ENCODE measurements at regions not wholly inside any gene's neighbourhood (a gene's known extent, or its start where the extent isn't known, plus 50 kb on each side); places are given as distances from the start of the nearest gene placed in this dataset.

DNA sequence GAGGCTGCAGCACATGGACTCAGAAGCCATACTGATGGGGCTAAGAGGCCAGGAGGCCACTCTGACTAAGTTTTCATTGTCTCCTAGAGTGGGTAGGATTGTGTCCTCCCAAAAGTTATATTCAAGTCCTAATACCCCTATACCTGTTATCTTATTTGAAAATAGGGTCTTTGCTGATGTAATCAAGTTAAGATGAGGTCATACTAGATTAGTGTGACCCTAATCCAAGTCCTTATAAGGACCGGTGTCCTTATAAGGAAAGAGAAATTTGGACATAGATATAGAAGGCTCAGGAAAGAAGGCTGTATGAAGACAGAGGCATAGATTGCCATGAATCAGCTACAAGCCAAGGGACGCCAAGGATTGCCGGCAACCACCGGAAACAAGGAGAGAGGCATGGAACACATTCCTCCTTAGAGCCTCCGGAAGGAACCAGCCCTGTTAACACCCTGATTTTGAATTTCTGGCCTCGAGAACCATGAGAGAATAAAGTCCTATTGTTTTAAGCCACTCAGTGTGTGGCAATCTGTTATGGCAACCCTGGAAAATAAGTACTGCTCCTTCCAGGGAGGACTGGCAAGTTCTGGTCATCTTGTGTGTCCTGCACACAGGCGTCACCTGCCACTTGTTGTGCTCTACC is 157.0 kb downstream of the EMX2 start:
- Histone ChIP-seq H3K9me3 (ENCODE audit: control insufficient read depth in 1 of 2, insufficient read depth in 1 of 2, low read depth in 1 of 2, low read length in 2 of 2) (no peaks in the 10 kb centered on the region), H3K36me3 (ENCODE audit: control insufficient read depth in 1 of 2, insufficient read depth in 2 of 2, low read length in 2 of 2) (no peaks in the 10 kb centered on the region), H3K9ac (ENCODE audit: low read length) (no peak overlapping the region), H3K4me3 (replicated peaks in 1 of 2; ENCODE audit: low read depth in 1 of 2, low read length in 2 of 2) (no peak overlapping the region), H3K4me1 (ENCODE audit: control insufficient read depth in 1 of 2, insufficient read depth in 2 of 2, low read length in 2 of 2) (no peaks in the 10 kb centered on the region), H4K20me1 (ENCODE audit: insufficient read depth) (no peaks in the 10 kb centered on the region), H3K4me2 (ENCODE audit: low read length) (no peak overlapping the region), H3K27me3 (ENCODE audit: insufficient read depth, low read length) (no peaks in the 10 kb centered on the region), H3K27ac (ENCODE audit: low read depth, low read length) (no peak overlapping the region), H3K9me2 (ENCODE audit: insufficient read depth) (no peaks in the 10 kb centered on the region), H3K79me2 (ENCODE audit: insufficient read depth, low read length) (no peaks in the 10 kb centered on the region), H2AFZ (ENCODE audit: low read depth, low read length, poor library complexity, severe bottlenecking) (no peak overlapping the region)
- no peak for TF ChIP-seq ELF1 (IDR thresholded peaks at IDR 0.05; ENCODE audit: borderline replicate concordance, low read depth)
- TF ChIP-seq ZNF274 (IDR thresholded peaks at IDR 0.05; ENCODE audit: low read depth, low read length) = no peak
- no peak for TF ChIP-seq EZH2 (IDR thresholded peaks at IDR 0.05)
- TF ChIP-seq, protein P1, sequence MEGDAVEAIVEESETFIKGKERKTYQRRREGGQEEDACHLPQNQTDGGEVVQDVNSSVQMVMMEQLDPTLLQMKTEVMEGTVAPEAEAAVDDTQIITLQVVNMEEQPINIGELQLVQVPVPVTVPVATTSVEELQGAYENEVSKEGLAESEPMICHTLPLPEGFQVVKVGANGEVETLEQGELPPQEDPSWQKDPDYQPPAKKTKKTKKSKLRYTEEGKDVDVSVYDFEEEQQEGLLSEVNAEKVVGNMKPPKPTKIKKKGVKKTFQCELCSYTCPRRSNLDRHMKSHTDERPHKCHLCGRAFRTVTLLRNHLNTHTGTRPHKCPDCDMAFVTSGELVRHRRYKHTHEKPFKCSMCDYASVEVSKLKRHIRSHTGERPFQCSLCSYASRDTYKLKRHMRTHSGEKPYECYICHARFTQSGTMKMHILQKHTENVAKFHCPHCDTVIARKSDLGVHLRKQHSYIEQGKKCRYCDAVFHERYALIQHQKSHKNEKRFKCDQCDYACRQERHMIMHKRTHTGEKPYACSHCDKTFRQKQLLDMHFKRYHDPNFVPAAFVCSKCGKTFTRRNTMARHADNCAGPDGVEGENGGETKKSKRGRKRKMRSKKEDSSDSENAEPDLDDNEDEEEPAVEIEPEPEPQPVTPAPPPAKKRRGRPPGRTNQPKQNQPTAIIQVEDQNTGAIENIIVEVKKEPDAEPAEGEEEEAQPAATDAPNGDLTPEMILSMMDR (IDR thresholded peaks at IDR 0.05 in 2 of 3, conservative IDR thresholded peaks at IDR 0.05 in 1 of 3; ENCODE audit: borderline replicate concordance in 1 of 3, insufficient read depth in 1 of 3, low read depth in 2 of 3, low read length in 2 of 3) = no peak
- TF ChIP-seq, protein P2, sequence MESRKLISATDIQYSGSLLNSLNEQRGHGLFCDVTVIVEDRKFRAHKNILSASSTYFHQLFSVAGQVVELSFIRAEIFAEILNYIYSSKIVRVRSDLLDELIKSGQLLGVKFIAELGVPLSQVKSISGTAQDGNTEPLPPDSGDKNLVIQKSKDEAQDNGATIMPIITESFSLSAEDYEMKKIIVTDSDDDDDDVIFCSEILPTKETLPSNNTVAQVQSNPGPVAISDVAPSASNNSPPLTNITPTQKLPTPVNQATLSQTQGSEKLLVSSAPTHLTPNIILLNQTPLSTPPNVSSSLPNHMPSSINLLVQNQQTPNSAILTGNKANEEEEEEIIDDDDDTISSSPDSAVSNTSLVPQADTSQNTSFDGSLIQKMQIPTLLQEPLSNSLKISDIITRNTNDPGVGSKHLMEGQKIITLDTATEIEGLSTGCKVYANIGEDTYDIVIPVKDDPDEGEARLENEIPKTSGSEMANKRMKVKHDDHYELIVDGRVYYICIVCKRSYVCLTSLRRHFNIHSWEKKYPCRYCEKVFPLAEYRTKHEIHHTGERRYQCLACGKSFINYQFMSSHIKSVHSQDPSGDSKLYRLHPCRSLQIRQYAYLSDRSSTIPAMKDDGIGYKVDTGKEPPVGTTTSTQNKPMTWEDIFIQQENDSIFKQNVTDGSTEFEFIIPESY (IDR thresholded peaks at IDR 0.05; ENCODE audit: extremely low read depth, insufficient replicate concordance, low read length) = no peak
- TF ChIP-seq SP1 (IDR thresholded peaks at IDR 0.05; ENCODE audit: low read depth) = no peak
- TF ChIP-seq EGR1 (IDR thresholded peaks at IDR 0.05; ENCODE audit: low read depth) = no peak
- TF ChIP-seq CEBPB (IDR thresholded peaks at IDR 0.05; ENCODE audit: low read depth) = no peak
- no peak for TF ChIP-seq FOSL1 (IDR thresholded peaks at IDR 0.05; ENCODE audit: low read depth)
- TF ChIP-seq, protein P3, sequence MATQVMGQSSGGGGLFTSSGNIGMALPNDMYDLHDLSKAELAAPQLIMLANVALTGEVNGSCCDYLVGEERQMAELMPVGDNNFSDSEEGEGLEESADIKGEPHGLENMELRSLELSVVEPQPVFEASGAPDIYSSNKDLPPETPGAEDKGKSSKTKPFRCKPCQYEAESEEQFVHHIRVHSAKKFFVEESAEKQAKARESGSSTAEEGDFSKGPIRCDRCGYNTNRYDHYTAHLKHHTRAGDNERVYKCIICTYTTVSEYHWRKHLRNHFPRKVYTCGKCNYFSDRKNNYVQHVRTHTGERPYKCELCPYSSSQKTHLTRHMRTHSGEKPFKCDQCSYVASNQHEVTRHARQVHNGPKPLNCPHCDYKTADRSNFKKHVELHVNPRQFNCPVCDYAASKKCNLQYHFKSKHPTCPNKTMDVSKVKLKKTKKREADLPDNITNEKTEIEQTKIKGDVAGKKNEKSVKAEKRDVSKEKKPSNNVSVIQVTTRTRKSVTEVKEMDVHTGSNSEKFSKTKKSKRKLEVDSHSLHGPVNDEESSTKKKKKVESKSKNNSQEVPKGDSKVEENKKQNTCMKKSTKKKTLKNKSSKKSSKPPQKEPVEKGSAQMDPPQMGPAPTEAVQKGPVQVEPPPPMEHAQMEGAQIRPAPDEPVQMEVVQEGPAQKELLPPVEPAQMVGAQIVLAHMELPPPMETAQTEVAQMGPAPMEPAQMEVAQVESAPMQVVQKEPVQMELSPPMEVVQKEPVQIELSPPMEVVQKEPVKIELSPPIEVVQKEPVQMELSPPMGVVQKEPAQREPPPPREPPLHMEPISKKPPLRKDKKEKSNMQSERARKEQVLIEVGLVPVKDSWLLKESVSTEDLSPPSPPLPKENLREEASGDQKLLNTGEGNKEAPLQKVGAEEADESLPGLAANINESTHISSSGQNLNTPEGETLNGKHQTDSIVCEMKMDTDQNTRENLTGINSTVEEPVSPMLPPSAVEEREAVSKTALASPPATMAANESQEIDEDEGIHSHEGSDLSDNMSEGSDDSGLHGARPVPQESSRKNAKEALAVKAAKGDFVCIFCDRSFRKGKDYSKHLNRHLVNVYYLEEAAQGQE (IDR thresholded peaks at IDR 0.05; ENCODE audit: low read depth) = no peak
- no peak for TF ChIP-seq YY1 (IDR thresholded peaks at IDR 0.05; ENCODE audit: extremely low read depth, insufficient replicate concordance, low read depth, low read length)
- TF ChIP-seq EZH2phosphoT487 (IDR thresholded peaks at IDR 0.05; ENCODE audit: borderline replicate concordance) = no peak
- ChIA-PET CTCF (no interaction called here), RAD21 (ENCODE audit: low non-redundant PET in 1 of 2, low total read pairs in 2 of 2, uncharacterized antibody in 2 of 2, unreplicated experiment in 2 of 2) (interaction anchor here in 1 of 2 experiments (0.5 kb wide), 1 partner anchor 888 kb away, joined by 5 read pairs; no protein-coding TSS in a partner anchor), POLR2A (no interaction called here)
- BruUV-seq (replicated peaks) = no TSS peak
- intact Hi-C loops (cut with micrococcal nuclease) = no loop called here
- ATAC-seq (no peak), DNase-seq (ENCODE audit: low read depth, low spot score) (no peak)
